IMR-90 (cell line): ENCODE measurements at regions not wholly inside any gene's neighbourhood (a gene's known extent, or its start where the extent isn't known, plus 50 kb on each side); places are given as distances from the start of the nearest gene placed in this dataset.

Experiments used
- ATAC-seq: fragments of 200-7000 bp; cut with Tn5 transposase; 2 replicates; pipeline ENCODE4 v1.9.1; 2020; ENCODE audit warnings: low read depth, mild to moderate bottlenecking, moderate library complexity
- BruUV-seq: library from RNA; stranded (reverse); fragments of 400-500 nt; replicated peaks from 2 replicates; lab custom pipeline; 2021; lab: Mats Ljungman, UMichigan
- CTCF ChIA-PET: fragments of 300-600 bp; formaldehyde crosslinking; extraction: SDS; loops from one replicate; lab custom pipeline; 2021; ENCODE audit warnings: antibody characterized with exemption; lab: Yijun Ruan, JAX
- POLR2A ChIA-PET: fragments of 300-600 bp; sonication (Branson Sonifier 250); formaldehyde crosslinking; loops from one replicate; lab custom pipeline; 2022; ENCODE audit warnings: antibody characterized with exemption; ENCODE audit not compliant: unreplicated experiment; lab: Charles Lee
- DNase-seq: peaks from one replicate; pipeline ENCODE4 v3.0.0; 2013
- H2AFZ ChIP-seq: replicated peaks from 2 replicates; pipeline ENCODE3; 2013; ENCODE audit warnings: low read length, mild to moderate bottlenecking; ENCODE audit not compliant: poor library complexity
- H2AK5ac ChIP-seq: 2 replicates; pipeline ENCODE4 v1.6.1; 2013; ENCODE audit warnings: low read depth, low read length, inconsistent platforms
- H2AK9ac ChIP-seq: replicated peaks from 2 replicates; pipeline ENCODE3; 2013; ENCODE audit warnings: mild to moderate bottlenecking, low read depth, low read length, moderate library complexity; ENCODE audit not compliant: poor library complexity
- H2BK120ac ChIP-seq: 2 replicates; pipeline ENCODE4 v1.6.1; 2013; ENCODE audit warnings: low read depth, low read length, inconsistent platforms
- H2BK15ac ChIP-seq: 3 replicates; pipeline ENCODE4 v1.6.1; 2013; ENCODE audit warnings: low read depth, low read length, inconsistent platforms
- H2BK20ac ChIP-seq: 2 replicates; pipeline ENCODE4 v1.6.1; 2013; ENCODE audit warnings: low read depth, mild to moderate bottlenecking, inconsistent platforms, low read length, moderate library complexity
- H2BK5ac ChIP-seq: 2 replicates; pipeline ENCODE4 v1.6.1; 2013; ENCODE audit warnings: mild to moderate bottlenecking, low read depth, low read length, inconsistent platforms; ENCODE audit not compliant: poor library complexity, severe bottlenecking
- H3K14ac ChIP-seq: replicated peaks from 2 replicates; pipeline ENCODE4 v1.6.1; 2013; ENCODE audit warnings: low read depth, low read length, inconsistent platforms
- H3K18ac ChIP-seq: 2 replicates; pipeline ENCODE4 v1.6.1; 2013; ENCODE audit warnings: low read depth, low read length, control low read depth
- H3K23ac ChIP-seq: 2 replicates; pipeline ENCODE4 v1.6.1; 2013; ENCODE audit warnings: low read depth, low read length, inconsistent platforms
- H3K27ac ChIP-seq: 2 replicates; pipeline ENCODE4 v1.5.1; 2013; ENCODE audit warnings: mild to moderate bottlenecking, control low read depth, low read length; ENCODE audit not compliant: insufficient read depth
- H3K27me3 ChIP-seq: 2 replicates; pipeline ENCODE4 v1.6.1; 2013; ENCODE audit warnings: low read length; ENCODE audit not compliant: control insufficient read depth, insufficient read depth
- H3K36me3 ChIP-seq: 2 replicates; pipeline ENCODE4 v1.6.1; 2013; ENCODE audit warnings: low read length, mixed read lengths; ENCODE audit not compliant: control insufficient read depth, insufficient read depth
- H3K4ac ChIP-seq: 2 replicates; pipeline ENCODE4 v1.6.1; 2013; ENCODE audit warnings: low read depth, low read length, inconsistent platforms
- H3K4me1 ChIP-seq: 2 replicates; pipeline ENCODE4 v1.6.1; 2013; ENCODE audit warnings: low read length, mixed read lengths; ENCODE audit not compliant: control insufficient read depth, insufficient read depth
- H3K4me2 ChIP-seq: 2 replicates; pipeline ENCODE4 v1.6.1; 2013; ENCODE audit warnings: low read depth, mild to moderate bottlenecking, control low read depth, low read length, moderate library complexity
- H3K4me3 ChIP-seq: 2 replicates; pipeline ENCODE4 v1.5.1; 2013; ENCODE audit warnings: low read depth, mild to moderate bottlenecking, control low read depth, low read length, moderate library complexity; ENCODE audit not compliant: insufficient read depth
- H3K56ac ChIP-seq: 2 replicates; pipeline ENCODE4 v1.6.1; 2013; ENCODE audit warnings: low read length, inconsistent platforms; ENCODE audit not compliant: insufficient read depth; ENCODE audit errors: extremely low read depth
- H3K79me1 ChIP-seq, 2 experiments: 2 replicates each; pipeline ENCODE4 v1.6.1; 2013; ENCODE audit warnings: low read length in 2 of 2, inconsistent platforms in 1 of 2, low read depth in 1 of 2
- H3K9ac ChIP-seq: 2 replicates; pipeline ENCODE4 v1.6.1; 2013; ENCODE audit warnings: low read depth, low read length, control low read depth
- H3K9me1 ChIP-seq: 2 replicates; pipeline ENCODE4 v1.6.1; 2013; ENCODE audit warnings: low read length, inconsistent platforms; ENCODE audit not compliant: insufficient read depth
- H3K9me3 ChIP-seq: 2 replicates; pipeline ENCODE4 v1.6.1; 2013; ENCODE audit warnings: low read length; ENCODE audit not compliant: control insufficient read depth, insufficient read depth
- H4K20me1 ChIP-seq: 2 replicates; pipeline ENCODE4 v1.6.1; 2013; ENCODE audit warnings: low read length, inconsistent platforms; ENCODE audit not compliant: insufficient read depth
- H4K5ac ChIP-seq: 2 replicates; pipeline ENCODE4 v1.6.1; 2013; ENCODE audit warnings: mild to moderate bottlenecking, low read depth, low read length, control low read depth
- H4K8ac ChIP-seq, 2 experiments: 2 replicates each; pipeline ENCODE4 v1.6.1; 2013; ENCODE audit warnings: low read depth in 2 of 2, low read length in 2 of 2, control low read depth in 1 of 2, inconsistent platforms in 1 of 2
- H4K91ac ChIP-seq: 2 replicates; pipeline ENCODE4 v1.6.1; 2013; ENCODE audit warnings: low read depth, low read length, inconsistent platforms; ENCODE audit not compliant: insufficient read depth
- BHLHE40 ChIP-seq: fragments of 150-350 bp; IDR thresholded peaks from 2 replicates; pipeline ENCODE4 v1.6.1; 2016; ENCODE audit warnings: mild to moderate bottlenecking, low read depth, low read length
- CEBPB ChIP-seq: IDR thresholded peaks from 2 replicates; pipeline ENCODE4 v1.6.1; 2012; ENCODE audit warnings: low read depth, low read length, improper control_type of control experiment
- CTCF ChIP-seq: conservative IDR thresholded peaks from 2 replicates; pipeline ENCODE4 v1.5.1; 2012; ENCODE audit warnings: mild to moderate bottlenecking, low read depth, low read length, improper control_type of control experiment
- ELK1 ChIP-seq: fragments of 150-350 bp; IDR thresholded peaks from 2 replicates; pipeline ENCODE4 v1.6.1; 2016; ENCODE audit warnings: low read depth, mild to moderate bottlenecking, low read length, moderate library complexity, borderline replicate concordance
- FOS ChIP-seq: fragments of 150-350 bp; IDR thresholded peaks from 2 replicates; pipeline ENCODE4 v1.6.1; 2016; ENCODE audit warnings: low read depth, low read length
- MAFK ChIP-seq: IDR thresholded peaks from 2 replicates; pipeline ENCODE4 v1.6.1; 2012; ENCODE audit warnings: low read depth, low read length, improper control_type of control experiment
- MAZ ChIP-seq: IDR thresholded peaks from 2 replicates; pipeline ENCODE4 v1.6.1; 2012; ENCODE audit warnings: low read depth, mild to moderate bottlenecking, low read length, improper control_type of control experiment, moderate library complexity, borderline replicate concordance
- MXI1 ChIP-seq: IDR thresholded peaks from 2 replicates; pipeline ENCODE4 v1.6.1; 2012; ENCODE audit warnings: low read depth, mild to moderate bottlenecking, low read length, moderate library complexity, borderline replicate concordance
- NFE2L2 ChIP-seq: fragments of 150-350 bp; IDR thresholded peaks from 2 replicates; pipeline ENCODE4 v1.6.1; 2016; ENCODE audit warnings: low read depth, mild to moderate bottlenecking, low read length
- POLR2A ChIP-seq: IDR thresholded peaks from 2 replicates; pipeline ENCODE4 v1.6.1; 2012; ENCODE audit warnings: mild to moderate bottlenecking, low read depth, low read length
- RCOR1 ChIP-seq: IDR thresholded peaks from 2 replicates; pipeline ENCODE4 v1.6.1; 2012; ENCODE audit warnings: mild to moderate bottlenecking, low read length, improper control_type of control experiment; ENCODE audit not compliant: insufficient replicate concordance
- RFX5 ChIP-seq: IDR thresholded peaks from 2 replicates; pipeline ENCODE4 v1.8.0; 2012; ENCODE audit warnings: low read depth, mild to moderate bottlenecking, low read length, moderate library complexity
- USF2 ChIP-seq: fragments of 150-350 bp; IDR thresholded peaks from 2 replicates; pipeline ENCODE4 v1.6.1; 2017; ENCODE audit warnings: mild to moderate bottlenecking, antibody characterized with exemption, low read length, low read depth
- WGBS, 2 experiments: methylation state at CpG; one replicate each; pipeline versions ENCODE4 v1.1.5 to v1.1.7; 2013; ENCODE audit warnings: missing lambda C conversion rate in 2 of 2; ENCODE audit not compliant: insufficient read length in 1 of 2; ENCODE audit errors: extremely low coverage in 2 of 2; 5-methylcytosine and 5-hydroxymethylcytosine counted together
- dilution Hi-C: fragments of 300-500 bp; cut with HindIII; formaldehyde crosslinking; loops from one replicate; pipeline ENCODE4 v1.14.3; 2018; ENCODE audit warnings: low sequenced_read_pairs; ENCODE audit not compliant: unreplicated experiment
- in situ Hi-C: fragments of 300-500 bp; cut with MboI; formaldehyde crosslinking; loops from 3 replicates; pipeline ENCODE4 v1.14.3; 2019; ENCODE audit warnings: low sequenced_read_pairs, inconsistent platforms, mixed read lengths
- intact Hi-C: fragments of 100-400 bp; cut with micrococcal nuclease; formaldehyde crosslinking; loops from 2 replicates; pipeline ENCODE4 v1.10.0; 2022

- Histone ChIP-seq H3K79me1 (no peaks in the 10 kb centered on the region), H3K23ac (no peak overlapping the region), H4K8ac (no peak overlapping the region), H2BK15ac (no peak overlapping the region), H2AK9ac (no peak overlapping the region), H3K4me2 (no peak overlapping the region), H3K27ac (no peak overlapping the region), H3K27me3 (no peaks in the 10 kb centered on the region), H2BK5ac (no peak overlapping the region), H3K56ac (no peak overlapping the region), H2AFZ (no peak overlapping the region), H2BK20ac (no peak overlapping the region), H3K9me1 (no peaks in the 10 kb centered on the region), H3K4me3 (no peak overlapping the region), H4K5ac (no peak overlapping the region), H3K18ac (no peak overlapping the region), H3K14ac (no peak overlapping the region), H3K4ac (no peak overlapping the region), H3K36me3 (no peaks in the 10 kb centered on the region), H2BK120ac (no peak overlapping the region), H3K9me3 (no peaks in the 10 kb centered on the region), H4K20me1 (no peaks in the 10 kb centered on the region), H4K91ac (no peak overlapping the region), H3K4me1 (no peaks in the 10 kb centered on the region), H3K9ac (no peak overlapping the region), H2AK5ac (no peak overlapping the region)
- in situ Hi-C loops: loop anchor here (5.0 to 25.0 kb wide), 2 partner anchors 214 to 479 kb away; no protein-coding TSS in a partner anchor
- ChIA-PET CTCF (no interaction called here), POLR2A (no interaction called here)
- no TSS peak for BruUV-seq
- DNase-seq: no peak
- dilution Hi-C loops: loop anchor here (25.0 kb wide), 1 partner anchor 204 kb away; no protein-coding TSS in a partner anchor
- ATAC-seq: no peak
- WGBS, 2 experiments: no CpG with 5 or more reads among the region's 4 CpGs
- intact Hi-C loops: loop anchor here (10.0 kb wide), 1 partner anchor 951 kb away; no protein-coding TSS in a partner anchor
- TF ChIP-seq RFX5: no peak
- no peak for TF ChIP-seq MAZ
- TF ChIP-seq NFE2L2: no peak
- TF ChIP-seq FOS: no peak
- no peak for TF ChIP-seq ELK1
- TF ChIP-seq MAFK: no peak
- no peak for TF ChIP-seq CTCF
- no peak for TF ChIP-seq MXI1
- no peak for TF ChIP-seq RCOR1
- TF ChIP-seq BHLHE40: no peak
- TF ChIP-seq USF2: no peak
- TF ChIP-seq CEBPB: no peak
- TF ChIP-seq POLR2A: no peak
These were observed 126.1 kb downstream of the ELAPOR2 start for GRCh38 chr7:86933295-86933845.
